Neural progenitor cell (in vitro differentiated cells): ENCODE measurements at regions not wholly inside any gene's neighbourhood (a gene's known extent, or its start where the extent isn't known, plus 50 kb on each side); places are given as distances from the start of the nearest gene placed in this dataset.

ENCODE experiments used
- EZH2 ChIP-seq: fragments of 200-600 bp; sonication (generic); IDR thresholded peaks from 2 replicates; pipeline ENCODE4 v1.6.1; 2017; ENCODE audit warnings: antibody characterized with exemption, mild to moderate bottlenecking, moderate library complexity
- EZH2phosphoT487 ChIP-seq: fragments of 200-600 bp; sonication (generic); IDR thresholded peaks from 2 replicates; pipeline ENCODE4 v1.6.1; 2017; ENCODE audit warnings: antibody characterized with exemption
- TF ChIP-seq, protein P1 (sequence below): fragments of 200-600 bp; sonication (generic); IDR thresholded peaks from 2 replicates; pipeline ENCODE4 v1.5.1; 2017; ENCODE audit warnings: antibody characterized with exemption, mild to moderate bottlenecking

DNA sequence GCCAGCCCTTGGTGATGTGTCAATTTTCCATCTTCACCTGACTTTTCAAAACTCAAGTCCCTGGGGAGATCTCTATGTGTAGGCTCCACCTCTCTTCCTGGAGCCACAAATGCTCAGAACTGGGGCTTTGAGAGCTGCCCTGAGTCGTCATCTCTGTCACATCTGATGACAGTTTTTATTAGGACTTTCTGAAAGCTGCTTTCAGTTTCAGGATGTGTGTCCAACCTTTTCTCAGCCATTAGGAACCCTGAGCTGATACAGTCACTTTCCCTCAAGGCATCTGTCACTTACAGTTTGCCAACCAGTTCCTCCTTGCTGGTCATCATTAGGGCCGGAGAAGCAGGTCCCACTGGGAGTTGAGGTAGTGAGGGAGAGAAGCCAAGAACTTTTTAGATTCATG, 365.9 kb upstream of the CHD6 start:
- TF ChIP-seq, protein P1, sequence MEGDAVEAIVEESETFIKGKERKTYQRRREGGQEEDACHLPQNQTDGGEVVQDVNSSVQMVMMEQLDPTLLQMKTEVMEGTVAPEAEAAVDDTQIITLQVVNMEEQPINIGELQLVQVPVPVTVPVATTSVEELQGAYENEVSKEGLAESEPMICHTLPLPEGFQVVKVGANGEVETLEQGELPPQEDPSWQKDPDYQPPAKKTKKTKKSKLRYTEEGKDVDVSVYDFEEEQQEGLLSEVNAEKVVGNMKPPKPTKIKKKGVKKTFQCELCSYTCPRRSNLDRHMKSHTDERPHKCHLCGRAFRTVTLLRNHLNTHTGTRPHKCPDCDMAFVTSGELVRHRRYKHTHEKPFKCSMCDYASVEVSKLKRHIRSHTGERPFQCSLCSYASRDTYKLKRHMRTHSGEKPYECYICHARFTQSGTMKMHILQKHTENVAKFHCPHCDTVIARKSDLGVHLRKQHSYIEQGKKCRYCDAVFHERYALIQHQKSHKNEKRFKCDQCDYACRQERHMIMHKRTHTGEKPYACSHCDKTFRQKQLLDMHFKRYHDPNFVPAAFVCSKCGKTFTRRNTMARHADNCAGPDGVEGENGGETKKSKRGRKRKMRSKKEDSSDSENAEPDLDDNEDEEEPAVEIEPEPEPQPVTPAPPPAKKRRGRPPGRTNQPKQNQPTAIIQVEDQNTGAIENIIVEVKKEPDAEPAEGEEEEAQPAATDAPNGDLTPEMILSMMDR = no peak
- no peak for TF ChIP-seq EZH2
- no peak for TF ChIP-seq EZH2phosphoT487
